ENCODE measurements at regions not wholly inside any gene's neighbourhood (a gene's known extent, or its start where the extent isn't known, plus 50 kb on each side); places are given as distances from the start of the nearest gene placed in this dataset.

DNA sequence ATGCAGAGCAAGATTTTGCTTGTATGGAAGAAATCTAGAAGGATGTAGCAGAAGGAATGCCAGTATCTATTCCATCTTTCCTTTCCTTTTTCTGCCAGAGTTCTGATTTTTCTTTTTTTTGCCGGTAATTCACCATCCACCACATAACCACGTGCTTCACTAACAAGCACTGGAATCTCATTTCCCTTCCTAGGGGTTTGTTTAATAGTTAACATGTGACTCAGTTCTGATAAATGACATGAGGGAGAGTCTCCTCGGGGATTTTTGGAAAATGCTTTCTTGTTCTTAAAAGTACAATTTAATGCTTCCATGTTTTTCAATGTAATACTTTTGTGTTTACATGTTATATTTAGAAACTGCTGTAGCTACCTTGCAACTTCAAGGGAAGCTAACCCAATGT, 590.2 kb downstream of the SH2D4B start:
- no peak for TF ChIP-seq CTCF (IDR thresholded peaks at IDR 0.05; ENCODE audit: unreplicated experiment)
- Mint-ChIP-seq H3K4me3 (ENCODE audit: unreplicated experiment) (no peak overlapping the region), H3K9me3 (ENCODE audit: unreplicated experiment) (no peaks in the 10 kb centered on the region), H3K4me1 (ENCODE audit: unreplicated experiment) (no peaks in the 10 kb centered on the region), H3K27me3 (ENCODE audit: unreplicated experiment) (peaks cover 1% of the 10 kb centered on the region), H3K27ac (ENCODE audit: unreplicated experiment) (no peak overlapping the region), H3K36me3 (ENCODE audit: low read depth, unreplicated experiment) (no peaks in the 10 kb centered on the region)
- DNase-seq (ENCODE audit: low spot score), result no peak

DNA sequence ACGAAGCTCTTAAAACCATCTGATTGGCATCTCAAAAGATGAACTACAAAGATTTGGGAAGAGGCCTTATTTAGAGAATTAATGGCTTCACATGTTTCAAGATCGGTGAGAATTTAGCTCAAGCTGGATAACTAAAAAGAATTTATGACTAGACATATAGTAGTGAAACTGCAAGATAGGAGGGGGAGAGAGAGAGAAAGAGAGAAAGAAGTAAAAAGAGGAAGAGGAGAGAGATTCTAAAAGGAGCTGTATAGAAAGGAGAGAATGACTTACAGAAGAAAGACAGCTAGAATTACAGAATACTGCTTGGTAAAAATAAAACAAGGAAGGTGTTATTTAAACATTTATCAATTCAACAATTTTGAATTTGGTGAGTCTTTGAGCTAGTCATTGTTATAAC, 592.3 kb downstream of the SH2D4B start:
- no peak for DNase-seq (ENCODE audit: low spot score)
- Mint-ChIP-seq H3K4me3 (ENCODE audit: unreplicated experiment) (no peak overlapping the region), H3K27ac (ENCODE audit: unreplicated experiment) (no peak overlapping the region), H3K4me1 (ENCODE audit: unreplicated experiment) (no peaks in the 10 kb centered on the region), H3K27me3 (ENCODE audit: unreplicated experiment) (no peaks in the 10 kb centered on the region), H3K36me3 (ENCODE audit: low read depth, unreplicated experiment) (no peaks in the 10 kb centered on the region), H3K9me3 (ENCODE audit: unreplicated experiment) (no peaks in the 10 kb centered on the region)
- no peak for TF ChIP-seq CTCF (IDR thresholded peaks at IDR 0.05; ENCODE audit: unreplicated experiment)

- Mint-ChIP-seq H3K9me3 (ENCODE audit: unreplicated experiment) (no peaks in the 10 kb centered on the region), H3K36me3 (ENCODE audit: low read depth, unreplicated experiment) (no peaks in the 10 kb centered on the region), H3K4me1 (ENCODE audit: unreplicated experiment) (no peaks in the 10 kb centered on the region), H3K27ac (ENCODE audit: unreplicated experiment) (no peak overlapping the region), H3K4me3 (ENCODE audit: unreplicated experiment) (no peak overlapping the region), H3K27me3 (ENCODE audit: unreplicated experiment) (peaks cover 5% of the 10 kb centered on the region)
- no peak for DNase-seq (ENCODE audit: low spot score)
- TF ChIP-seq CTCF (IDR thresholded peaks at IDR 0.05; ENCODE audit: unreplicated experiment), result no peak
These were observed 598.1 kb downstream of the SH2D4B start for GRCh38 chr10:81135851-81136250.

GRCh38 chr10:81136261-81136660, 598.6 kb downstream of the SH2D4B start:
- peaks cover 5% of the 10 kb centered on the region for H3K27me3 Mint-ChIP-seq (ENCODE audit: unreplicated experiment)
- no peaks in the 10 kb centered on the region for H3K4me1 Mint-ChIP-seq (ENCODE audit: unreplicated experiment)
- no peak overlapping the region for H3K27ac Mint-ChIP-seq (ENCODE audit: unreplicated experiment)

DNA sequence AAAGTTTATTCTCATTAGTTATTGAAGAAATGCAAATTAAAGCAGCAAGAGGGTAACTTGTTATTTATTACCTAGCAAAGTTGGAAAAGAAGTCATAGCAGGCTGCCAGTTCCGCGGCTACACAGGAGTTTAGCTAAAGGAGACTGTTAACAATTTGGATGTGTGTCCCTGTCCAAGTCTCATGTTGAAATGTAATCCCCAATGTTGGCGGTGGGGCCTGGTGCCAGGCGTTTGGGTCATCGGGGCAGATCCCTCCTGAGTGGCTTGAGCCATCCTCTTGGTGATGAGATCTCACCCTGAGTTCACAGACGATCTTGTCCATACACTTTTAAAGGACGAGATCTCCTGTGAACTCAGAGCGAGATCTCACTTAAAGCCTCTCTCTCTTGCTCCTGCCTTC, 608.3 kb downstream of the SH2D4B start:
- no peak for DNase-seq (ENCODE audit: low spot score)
- no peak for TF ChIP-seq CTCF (IDR thresholded peaks at IDR 0.05; ENCODE audit: unreplicated experiment)
- H3K4me1 Mint-ChIP-seq (ENCODE audit: unreplicated experiment), result no peaks in the 10 kb centered on the region
- H3K27ac Mint-ChIP-seq (ENCODE audit: unreplicated experiment), result no peak overlapping the region
- H3K27me3 Mint-ChIP-seq (ENCODE audit: unreplicated experiment), result no peaks in the 10 kb centered on the region
- no peaks in the 10 kb centered on the region for H3K36me3 Mint-ChIP-seq (ENCODE audit: low read depth, unreplicated experiment)
- no peak overlapping the region for H3K4me3 Mint-ChIP-seq (ENCODE audit: unreplicated experiment)
- H3K9me3 Mint-ChIP-seq (ENCODE audit: unreplicated experiment), result no peaks in the 10 kb centered on the region

More at GRCh38 chr10:81136261-81136660, 598.6 kb downstream of the SH2D4B start:
- TF ChIP-seq CTCF (IDR thresholded peaks at IDR 0.05; ENCODE audit: unreplicated experiment), result no peak
- no peak for DNase-seq (ENCODE audit: low spot score)
- Mint-ChIP-seq H3K9me3 (ENCODE audit: unreplicated experiment) (no peaks in the 10 kb centered on the region), H3K36me3 (ENCODE audit: low read depth, unreplicated experiment) (no peaks in the 10 kb centered on the region), H3K4me3 (ENCODE audit: unreplicated experiment) (no peak overlapping the region)
